SK-N-SH (cell line): ENCODE measurements at regions not wholly inside any gene's neighbourhood (a gene's known extent, or its start where the extent isn't known, plus 50 kb on each side); places are given as distances from the start of the nearest gene placed in this dataset.
"Not testable (repeated sequence)": the region's sequence is repeated elsewhere in the genome, so short reads cannot be mapped to it uniquely, and the experiment has no call there.

Experiments
- CTCF ChIA-PET: fragments of 300-600, 350-600 bp; formaldehyde crosslinking; extraction: SDS; loops from one replicate; lab custom pipeline; 2021; lab: Yijun Ruan, JAX
- POLR2A ChIA-PET: fragments of 350-600 bp; sonication (Branson Sonifier 250); formaldehyde crosslinking; extraction: SDS; loops from one replicate; lab custom pipeline; 2020; ENCODE audit warnings: antibody characterized with exemption, inconsistent platforms; lab: Yijun Ruan, JAX
- DNase-seq: peaks from one replicate; pipeline ENCODE4 v3.0.0; 2012
- H2AFZ ChIP-seq: fragments of 200-600 bp; sonication (generic); 2 replicates; pipeline ENCODE4 v1.8.1; 2016; ENCODE audit warnings: antibody characterized with exemption, mild to moderate bottlenecking, low read depth
- H3F3A ChIP-seq: fragments of 200-600 bp; sonication (generic); replicated peaks from 2 replicates; pipeline ENCODE3; 2016; ENCODE audit warnings: antibody characterized with exemption, mild to moderate bottlenecking; ENCODE audit not compliant: insufficient read depth
- H3K27ac ChIP-seq, 2 experiments: fragments of 200-500 bp in 1 of 2; fragments of 200-600 bp in 1 of 2; sonication (Bioruptor generic) in 1 of 2; sonication (generic), shearing (Covaris generic) in 1 of 2; 2 replicates each; pipeline versions ENCODE4 v1.5.1 to v1.6.1; 2014 to 2016; ENCODE audit warnings: low read depth in 2 of 2, inconsistent platforms in 1 of 2, low read length in 1 of 2, mild to moderate bottlenecking in 1 of 2, mixed read lengths in 1 of 2
- H3K27me3 ChIP-seq: fragments of 200-600 bp; sonication (generic), shearing (Covaris generic); 2 replicates; pipeline ENCODE4 v1.6.1; 2016; ENCODE audit warnings: mixed run types; ENCODE audit not compliant: insufficient read depth
- H3K36me3 ChIP-seq, 2 experiments: fragments of 200-500 bp in 1 of 2; fragments of 200-600 bp in 1 of 2; sonication (Bioruptor generic) in 1 of 2; sonication (generic) in 1 of 2; replicated peaks in 1 of 2; 2 replicates each; pipeline versions ENCODE3 to v1.5.1; 2014 to 2016; ENCODE audit warnings: low read length in 1 of 2, mild to moderate bottlenecking in 1 of 2; ENCODE audit not compliant: insufficient read depth in 2 of 2, control insufficient read depth in 1 of 2
- H3K4me1 ChIP-seq, 2 experiments: fragments of 200-500 bp in 1 of 2; fragments of 200-600 bp in 1 of 2; sonication (Bioruptor generic) in 1 of 2; sonication (generic), shearing (Covaris generic) in 1 of 2; 2 replicates each; pipeline versions ENCODE4 v1.5.1 to v1.6.1; 2014 to 2016; ENCODE audit warnings: low read depth in 1 of 2, low read length in 1 of 2, mixed run types in 1 of 2; ENCODE audit not compliant: insufficient read depth in 2 of 2, control insufficient read depth in 1 of 2
- H3K4me2 ChIP-seq: fragments of 200-600 bp; sonication (generic), shearing (Covaris generic); 2 replicates; pipeline ENCODE4 v1.6.1; 2017; ENCODE audit warnings: mixed run types
- H3K4me3 ChIP-seq, 2 experiments: fragments of 200-500 bp in 1 of 2; fragments of 200-600 bp in 1 of 2; sonication (Bioruptor generic) in 1 of 2; sonication (generic), shearing (Covaris generic) in 1 of 2; 2 replicates each; pipeline versions ENCODE4 v1.5.1 to v1.8.1; 2014 to 2016; ENCODE audit warnings: low read depth in 2 of 2, inconsistent platforms in 1 of 2, low read length in 1 of 2, mild to moderate bottlenecking in 1 of 2, mixed read lengths in 1 of 2, moderate library complexity in 1 of 2
- H3K79me2 ChIP-seq: fragments of 200-600 bp; sonication (generic); 2 replicates; pipeline ENCODE4 v1.8.1; 2017; ENCODE audit warnings: mild to moderate bottlenecking; ENCODE audit not compliant: insufficient read depth
- H3K9ac ChIP-seq: fragments of 200-600 bp; sonication (generic); 2 replicates; pipeline ENCODE4 v1.6.1; 2017; ENCODE audit warnings: mixed run types
- H3K9me2 ChIP-seq: fragments of 200-600 bp; sonication (generic); 2 replicates; pipeline ENCODE4 v1.6.1; 2017; ENCODE audit warnings: mixed run types
- H3K9me3 ChIP-seq: fragments of 200-600 bp; sonication (generic); 2 replicates; pipeline ENCODE4 v1.6.1; 2017; ENCODE audit warnings: mixed run types, mild to moderate bottlenecking, moderate library complexity
- H4K20me1 ChIP-seq: fragments of 200-600 bp; sonication (generic); 2 replicates; pipeline ENCODE4 v1.6.1; 2017; ENCODE audit warnings: mild to moderate bottlenecking, mixed run types; ENCODE audit not compliant: insufficient read depth
- CHD2 ChIP-seq: fragments of 150-350 bp; IDR thresholded peaks from 2 replicates; pipeline ENCODE4 v1.6.1; 2018; ENCODE audit warnings: low read length; ENCODE audit not compliant: partially characterized antibody
- GABPA ChIP-seq: IDR thresholded peaks from 2 replicates; pipeline ENCODE4 v1.4.0; 2012; ENCODE audit warnings: low read depth, mild to moderate bottlenecking
- NFIC ChIP-seq: IDR thresholded peaks from 2 replicates; pipeline ENCODE4 v1.4.0; 2012; ENCODE audit warnings: borderline replicate concordance
- PBX3 ChIP-seq: IDR thresholded peaks from 2 replicates; pipeline ENCODE4; 2012
- REST ChIP-seq: IDR thresholded peaks from 2 replicates; pipeline ENCODE4 v1.6.1; 2012; ENCODE audit warnings: mild to moderate bottlenecking, low read depth, low read length, moderate library complexity
- TAF1 ChIP-seq: IDR thresholded peaks from 2 replicates; pipeline ENCODE4 v1.6.1; 2012; ENCODE audit warnings: low read depth, mild to moderate bottlenecking, low read length, moderate library complexity, borderline replicate concordance
- WGBS: methylation state at CpG from one replicate; pipeline ENCODE4 v1.1.6; 2017; ENCODE audit warnings: low lambda C conversion rate; 5-methylcytosine and 5-hydroxymethylcytosine counted together

GRCh38 chr11:129645943-129646342 lies 169.7 kb upstream of the TMEM45B start:
- Histone ChIP-seq H4K20me1 (no peaks in the 10 kb centered on the region), H2AFZ (no peak overlapping the region), H3K9me3 (no peaks in the 10 kb centered on the region), H3K9ac (no peak overlapping the region), H3K4me2 (no peak overlapping the region), H3K79me2 (no peaks in the 10 kb centered on the region), H3K27me3 (no peaks in the 10 kb centered on the region), H3K27ac (no peak overlapping the region), H3K4me3 (no peak overlapping the region), H3K36me3 (no peaks in the 10 kb centered on the region), H3F3A (no peaks in the 10 kb centered on the region), H3K4me1 (peaks cover 0 to 9% of the 10 kb centered on the region in 2 experiments; a peak in 2 of 4 replicates), H3K9me2 (no peaks in the 10 kb centered on the region)
- 20% methylated on average over 1 of the region's 1 CpG for WGBS
- no peak for DNase-seq
- TF ChIP-seq GABPA, result no peak
- TF ChIP-seq NFIC, result no peak
- TF ChIP-seq PBX3, result no peak
- TF ChIP-seq CHD2, result no peak
- TF ChIP-seq REST, result no peak
- ChIA-PET POLR2A (no interaction called here), CTCF (no interaction called here)

GRCh38 chr11:129650044-129650443 lies 165.6 kb upstream of the TMEM45B start:
- H3K36me3 ChIP-seq, H3K4me3 ChIP-seq, POLR2A ChIA-PET, H3K79me2 ChIP-seq, H4K20me1 ChIP-seq, CTCF ChIA-PET, H3K27me3 ChIP-seq, DNase-seq, H3K9me3 ChIP-seq, H3K27ac ChIP-seq, H3K9ac ChIP-seq, H3K4me2 ChIP-seq, H3F3A ChIP-seq, H3K9me2 ChIP-seq, H3K4me1 ChIP-seq, H2AFZ ChIP-seq: not testable (repeated sequence)
- WGBS, result 75% methylated on average over 4 of the region's 4 CpGs

- POLR2A ChIA-PET, result no interaction called here
- H3K4me2 ChIP-seq, result no peak overlapping the region
Measured at GRCh38 chr11:129652835-129653234, 162.8 kb upstream of the TMEM45B start.

More at GRCh38 chr11:129652835-129653234, 162.8 kb upstream of the TMEM45B start:
- no peak overlapping the region for H3K9ac ChIP-seq
- peak; percentile 25; the same call in 1 of the 2 replicates for TF ChIP-seq NFIC
- TF ChIP-seq TAF1, result no peak
- TF ChIP-seq, all 33 proteins: peak for 1
- no peaks in the 10 kb centered on the region for H3K27me3 ChIP-seq
- no peak overlapping the region for H3K27ac ChIP-seq
- H4K20me1 ChIP-seq, result no peaks in the 10 kb centered on the region
- no peaks in the 10 kb centered on the region for H3K9me2 ChIP-seq
- H3K79me2 ChIP-seq, result no peaks in the 10 kb centered on the region
- no peak overlapping the region for H2AFZ ChIP-seq
- WGBS, result 31% methylated on average over 1 of the region's 1 CpG
- peaks cover 8% of the 10 kb centered on the region for H3F3A ChIP-seq
- H3K9me3 ChIP-seq, result no peaks in the 10 kb centered on the region; the same call in 1 of the 2 replicates
- CTCF ChIA-PET, result interaction anchor here (0.7 kb wide), 1 partner anchor 288 kb away, joined by 3 read pairs; no protein-coding TSS in a partner anchor
- no peaks in the 10 kb centered on the region for H3K36me3 ChIP-seq
- no peaks in the 10 kb centered on the region for H3K4me1 ChIP-seq
- DNase-seq, result no peak
- no peak overlapping the region for H3K4me3 ChIP-seq
